ENCODE measurements at regions not wholly inside any gene's neighbourhood (a gene's known extent, or its start where the extent isn't known, plus 50 kb on each side); places are given as distances from the start of the nearest gene placed in this dataset.

GRCh38 chr2:203812294-203813221 is 55.0 kb upstream of the CTLA4 start (continued):
- no peak for TF ChIP-seq KIAA2018 (CRISPR knock-in tag; IDR thresholded peaks at IDR 0.05; ENCODE audit: borderline replicate concordance)
- TF ChIP-seq ZNF256 (CRISPR knock-in tag; conservative IDR thresholded peaks at IDR 0.05), result no peak
- no peak for TF ChIP-seq NFE2L2 (IDR thresholded peaks at IDR 0.05; ENCODE audit: low read length)
- no peak for TF ChIP-seq ZNF616 (CRISPR knock-in tag; IDR thresholded peaks at IDR 0.05; ENCODE audit: low read depth)
- TF ChIP-seq IKZF4 (CRISPR knock-in tag; IDR thresholded peaks at IDR 0.05; ENCODE audit: borderline replicate concordance, low read depth, not compliant biosample characterization), result no peak
- no peak for TF ChIP-seq ARID2 (CRISPR knock-in tag; IDR thresholded peaks at IDR 0.05; ENCODE audit: borderline replicate concordance)
- TF ChIP-seq E2F5 (CRISPR knock-in tag; conservative IDR thresholded peaks at IDR 0.05), result no peak
- TF ChIP-seq TRAFD1 (CRISPR knock-in tag; IDR thresholded peaks at IDR 0.05; ENCODE audit: borderline replicate concordance), result no peak
- no peak for TF ChIP-seq SUZ12 (IDR thresholded peaks at IDR 0.05; ENCODE audit: low read depth, low read length)
- TF ChIP-seq STAT6 (CRISPR knock-in tag; IDR thresholded peaks at IDR 0.05; ENCODE audit: borderline replicate concordance), result no peak
- peak; percentile 78; the same call in 1 of the 2 replicates for TF ChIP-seq ZBTB20 (CRISPR knock-in tag; IDR thresholded peaks at IDR 0.05; ENCODE audit: borderline replicate concordance, low read depth)
- no peak for TF ChIP-seq XBP1 (CRISPR knock-in tag; IDR thresholded peaks at IDR 0.05)
- peak; percentile 77 for TF ChIP-seq ELF3 (CRISPR knock-in tag; IDR thresholded peaks at IDR 0.05)
- peak; percentile 55; the same call in 1 of the 2 replicates for TF ChIP-seq KDM6A (CRISPR knock-in tag; IDR thresholded peaks at IDR 0.05; ENCODE audit: low read depth)
- TF ChIP-seq FOXO1 (CRISPR knock-in tag; IDR thresholded peaks at IDR 0.05), result no peak

Measured in HepG2 (cell line).